B cell (primary cell): ENCODE measurements at regions not wholly inside any gene's neighbourhood (a gene's known extent, or its start where the extent isn't known, plus 50 kb on each side); places are given as distances from the start of the nearest gene placed in this dataset.

Experiments used
- ATAC-seq: fragments of 200-7000 bp; cut with Tn5 transposase; one replicate; pipeline ENCODE4 v1.10.0; 2021; ENCODE audit warnings: low read depth, mild to moderate bottlenecking, moderate number of reproducible peaks, moderate library complexity
- CTCF ChIA-PET: fragments of 350-600 bp; sonication (Branson Sonifier 250); formaldehyde crosslinking; loops from one replicate; lab custom pipeline; 2021; ENCODE audit warnings: antibody characterized with exemption, inconsistent platforms; lab: Charles Lee
- POLR2A ChIA-PET: fragments of 350-600 bp; sonication (Branson Sonifier 250); formaldehyde crosslinking; loops from one replicate; lab custom pipeline; 2021; ENCODE audit warnings: antibody characterized with exemption; lab: Charles Lee
- DNase-seq: peaks from one replicate; pipeline ENCODE4 v3.0.0; 2013
- H2AFZ ChIP-seq: 2 replicates; pipeline ENCODE4 v1.6.1; 2012; ENCODE audit warnings: mild to moderate bottlenecking, low read depth, low read length; ENCODE audit not compliant: insufficient read depth, poor library complexity, severe bottlenecking
- H3K27ac ChIP-seq, 2 donors: 1 replicate in 1 of 2; 2 replicates in 1 of 2; pipeline ENCODE4 v1.5.1; 2012 to 2013; ENCODE audit warnings: low read length in 2 of 2, mild to moderate bottlenecking in 2 of 2, moderate library complexity in 1 of 2
- H3K27me3 ChIP-seq, 4 experiments: fragments of 200-600 bp in 1 of 4; sonication (generic) in 1 of 4; replicated peaks in 1 of 4; 1 replicate in 2 of 4; 2 replicates in 2 of 4; pipeline versions ENCODE4 v1.6.1 to v1.7.0; 2013 to 2016; ENCODE audit warnings: low read length in 3 of 4, mild to moderate bottlenecking in 2 of 4, mixed read lengths in 1 of 4, moderate library complexity in 1 of 4; ENCODE audit not compliant: insufficient read depth in 4 of 4, control insufficient read depth in 3 of 4; ENCODE audit errors: control extremely low read depth in 1 of 4
- H3K36me3 ChIP-seq, 2 experiments: replicated peaks in 1 of 2; 1 replicate in 1 of 2; 2 replicates in 1 of 2; pipeline versions ENCODE4 v1.6.1 to v1.7.1; 2013; ENCODE audit warnings: low read length in 1 of 2; ENCODE audit not compliant: insufficient read depth in 2 of 2, control insufficient read depth in 1 of 2; ENCODE audit errors: control extremely low read depth in 1 of 2, extremely low read depth in 1 of 2
- H3K4me1 ChIP-seq, 2 donors: fragments of 200-600 bp in 1 of 2; sonication (generic) in 1 of 2; 1 replicate in 1 of 2; 2 replicates in 1 of 2; pipeline versions ENCODE4 v1.5.1 to v1.6.1; 2013 to 2017; ENCODE audit warnings: low read length in 2 of 2; ENCODE audit not compliant: control insufficient read depth in 2 of 2, insufficient read depth in 2 of 2
- H3K4me2 ChIP-seq: replicated peaks from 2 replicates; pipeline ENCODE3; 2012; ENCODE audit warnings: mild to moderate bottlenecking, low read depth, low read length; ENCODE audit not compliant: poor library complexity, severe bottlenecking
- H3K4me3 ChIP-seq, 5 experiments: fragments of 200-600 bp in 1 of 5; sonication (generic) in 1 of 5; 1 replicate in 3 of 5; 2 replicates in 2 of 5; pipeline versions ENCODE4 v1.5.1 to v1.7.0; 2011 to 2016; ENCODE audit warnings: low read length in 4 of 5, mild to moderate bottlenecking in 4 of 5, low read depth in 2 of 5, control low read depth in 1 of 5, moderate library complexity in 1 of 5; ENCODE audit not compliant: insufficient read depth in 1 of 5; ENCODE audit errors: control extremely low read depth in 1 of 5, extremely low read depth in 1 of 5
- H3K79me2 ChIP-seq: fragments of 200-600 bp; sonication (generic); one replicate; pipeline ENCODE4 v1.6.0; 2016; ENCODE audit warnings: low read length; ENCODE audit not compliant: control insufficient read depth, insufficient read depth
- H3K9ac ChIP-seq: fragments of 200-600 bp; sonication (generic); 2 replicates; pipeline ENCODE4 v1.6.1; 2017; ENCODE audit warnings: mild to moderate bottlenecking, low read length, moderate library complexity
- H3K9me3 ChIP-seq, 3 donors: one replicate each; pipeline versions ENCODE4 v1.6.1 to v1.7.1; 2013; ENCODE audit warnings: low read length in 2 of 3; ENCODE audit not compliant: control insufficient read depth in 2 of 3, insufficient read depth in 1 of 3; ENCODE audit errors: control extremely low read depth in 1 of 3
- H4K20me1 ChIP-seq: 2 replicates; pipeline ENCODE4 v1.6.0; 2012; ENCODE audit warnings: mild to moderate bottlenecking, low read length; ENCODE audit not compliant: insufficient read depth, control insufficient read depth, poor library complexity, severe bottlenecking
- H3K27ac Mint-ChIP-seq: one replicate; pipeline ENCODE4 v1.8.0; 2021; ENCODE audit warnings: mixed read lengths
- H3K27me3 Mint-ChIP-seq: one replicate; pipeline ENCODE4 v1.8.0; 2021; ENCODE audit warnings: mixed read lengths
- H3K4me1 Mint-ChIP-seq: one replicate; pipeline ENCODE4 v1.8.0; 2021; ENCODE audit warnings: mixed read lengths
- H3K4me3 Mint-ChIP-seq: one replicate; pipeline ENCODE4 v1.8.0; 2021; ENCODE audit warnings: mixed read lengths
- H3K9me3 Mint-ChIP-seq: one replicate; pipeline ENCODE4 v1.8.0; 2022; ENCODE audit warnings: mixed read lengths; ENCODE audit not compliant: insufficient read depth
- CTCF ChIP-seq: fragments of 200-600 bp; IDR thresholded peaks from one replicate; pipeline ENCODE4 v1.8.0; 2022; ENCODE audit warnings: antibody characterized with exemption, mild to moderate bottlenecking
- EZH2 ChIP-seq: IDR thresholded peaks from 2 replicates; pipeline ENCODE4 v1.6.1; 2012; ENCODE audit warnings: borderline replicate concordance, low read depth, mild to moderate bottlenecking, moderate library complexity, low read length; ENCODE audit not compliant: insufficient read depth, poor library complexity, severe bottlenecking
- WGBS: methylation state at CpG from one replicate; pipeline ENCODE4 v1.1.5; 2013; ENCODE audit warnings: missing lambda C conversion rate; ENCODE audit not compliant: insufficient coverage; 5-methylcytosine and 5-hydroxymethylcytosine counted together
- intact Hi-C: fragments of 100-400 bp; cut with micrococcal nuclease; formaldehyde crosslinking; loops from one replicate; pipeline ENCODE4 v1.10.0; 2022

GRCh38 chr16:51953286-51953985, 593.5 kb downstream of the TOX3 start:
- H3K4me3 ChIP-seq, result no peak overlapping the region
- POLR2A ChIA-PET, result no interaction called here
- Mint-ChIP-seq H3K4me3 (no peak overlapping the region), H3K27ac (no peak overlapping the region), H3K27me3 (no peaks in the 10 kb centered on the region), H3K9me3 (no peaks in the 10 kb centered on the region), H3K4me1 (no peaks in the 10 kb centered on the region)
- H2AFZ ChIP-seq, result no peak overlapping the region
- H3K79me2 ChIP-seq, result no peaks in the 10 kb centered on the region
- DNase-seq (no peak), ATAC-seq (no peak)
- no peaks in the 10 kb centered on the region for H3K27me3 ChIP-seq
- WGBS, result 78% methylated on average over 7 of the region's 7 CpGs
- CTCF ChIA-PET, result no interaction called here
- no peaks in the 10 kb centered on the region for H4K20me1 ChIP-seq
- no peak overlapping the region for H3K4me2 ChIP-seq
- no peak for TF ChIP-seq CTCF
- no peak overlapping the region for H3K9ac ChIP-seq
- peaks cover 0 to 5% (median 0%) of the 10 kb centered on the region in 3 donors for H3K9me3 ChIP-seq
- intact Hi-C loops, result no loop called here
- H3K27ac ChIP-seq, result no peak overlapping the region
- no peaks in the 10 kb centered on the region for H3K36me3 ChIP-seq
- H3K4me1 ChIP-seq, result no peaks in the 10 kb centered on the region

GRCh38 chr16:51952500-51952899, 594.4 kb downstream of the TOX3 start:
- Mint-ChIP-seq H3K27me3 (no peaks in the 10 kb centered on the region), H3K27ac (no peak overlapping the region), H3K9me3 (no peaks in the 10 kb centered on the region), H3K4me1 (no peaks in the 10 kb centered on the region), H3K4me3 (no peak overlapping the region)
- Histone ChIP-seq H3K4me3 (no peak overlapping the region), H3K36me3 (no peaks in the 10 kb centered on the region), H2AFZ (no peak overlapping the region), H3K4me2 (no peak overlapping the region), H3K4me1 (no peaks in the 10 kb centered on the region), H3K27me3 (no peaks in the 10 kb centered on the region), H3K9ac (no peak overlapping the region), H3K27ac (no peak overlapping the region), H3K9me3 (peaks cover 0 to 5% (median 0%) of the 10 kb centered on the region in 3 donors), H3K79me2 (no peaks in the 10 kb centered on the region), H4K20me1 (no peaks in the 10 kb centered on the region)
- ATAC-seq, result no peak
- intact Hi-C loops, result no loop called here
- POLR2A ChIA-PET, result no interaction called here
- CTCF ChIA-PET, result interaction anchor here (0.6 kb wide), 1 partner anchor 47 kb away, joined by 3 read pairs; no protein-coding TSS in a partner anchor
- WGBS, result no CpG with 5 or more reads among the region's 3 CpGs
- DNase-seq, result no peak
- TF ChIP-seq EZH2 (no peak), CTCF (no peak)
